ENCODE measurements at regions not wholly inside any gene's neighbourhood (a gene's known extent, or its start where the extent isn't known, plus 50 kb on each side); places are given as distances from the start of the nearest gene placed in this dataset.
A peak's percentile ranks its signal among the peaks of the same experiment; 100 is the strongest.

DNA sequence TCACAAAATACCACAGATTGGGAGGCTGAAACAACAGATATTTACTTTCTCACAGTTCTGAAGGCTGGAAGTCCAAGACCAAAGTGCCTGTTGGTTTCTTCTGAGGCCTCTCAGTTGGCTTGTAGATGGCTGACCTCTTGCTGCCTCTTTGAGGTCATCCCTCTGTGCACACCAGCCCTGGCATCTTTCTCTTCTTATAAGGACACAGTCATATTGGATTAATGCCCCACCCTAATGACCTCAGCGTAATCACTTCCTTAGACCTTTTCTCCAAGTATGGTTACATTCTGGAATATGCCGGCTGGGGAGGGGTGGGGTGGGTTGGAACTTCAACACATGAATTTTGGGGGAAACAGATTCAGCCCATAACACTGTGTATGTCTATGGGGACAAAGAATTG is 116.2 kb upstream of the LNX1 start:
- 90% methylated on average over 2 of the region's 2 CpGs for WGBS (ENCODE audit: insufficient coverage)
- no peaks in the 10 kb centered on the region for H3K27me3 ChIP-seq (replicated peaks in 2 of 5; ENCODE audit: control insufficient read depth in 4 of 5, insufficient read depth in 5 of 5, low read length in 4 of 5)
- no peak overlapping the region for H3K27ac ChIP-seq (ENCODE audit: insufficient read depth in 1 of 2, low read depth in 1 of 2, low read length in 2 of 2, poor library complexity in 1 of 2, severe bottlenecking in 2 of 2)
- no peaks in the 10 kb centered on the region for H3K9me3 ChIP-seq (ENCODE audit: control extremely low read depth in 1 of 5, control insufficient read depth in 4 of 5, insufficient read depth in 2 of 5, low read depth in 1 of 5, low read length in 4 of 5)
- no peak overlapping the region for H3K4me3 ChIP-seq (ENCODE audit: control insufficient read depth in 1 of 7, extremely low read depth in 1 of 7, insufficient read depth in 4 of 7, low read depth in 2 of 7, low read length in 6 of 7)
- peaks cover 2 to 15% (median 11%) of the 10 kb centered on the region in 4 experiments for H3K4me1 ChIP-seq (ENCODE audit: control extremely low read depth in 1 of 4, control insufficient read depth in 4 of 4, insufficient read depth in 4 of 4, low read length in 3 of 4)
- H3K36me3 ChIP-seq (ENCODE audit: control insufficient read depth in 4 of 4, insufficient read depth in 4 of 4, low read length in 3 of 4), result no peaks in the 10 kb centered on the region
- ChIA-PET POLR2A (no interaction called here), CTCF (interaction anchor here (0.6 to 3.5 kb wide), 11 partner anchors 8 to 526 kb away, joined by 3 to 24 read pairs (median 5); no protein-coding TSS in a partner anchor)
- DNase-seq, result no peak

DNA sequence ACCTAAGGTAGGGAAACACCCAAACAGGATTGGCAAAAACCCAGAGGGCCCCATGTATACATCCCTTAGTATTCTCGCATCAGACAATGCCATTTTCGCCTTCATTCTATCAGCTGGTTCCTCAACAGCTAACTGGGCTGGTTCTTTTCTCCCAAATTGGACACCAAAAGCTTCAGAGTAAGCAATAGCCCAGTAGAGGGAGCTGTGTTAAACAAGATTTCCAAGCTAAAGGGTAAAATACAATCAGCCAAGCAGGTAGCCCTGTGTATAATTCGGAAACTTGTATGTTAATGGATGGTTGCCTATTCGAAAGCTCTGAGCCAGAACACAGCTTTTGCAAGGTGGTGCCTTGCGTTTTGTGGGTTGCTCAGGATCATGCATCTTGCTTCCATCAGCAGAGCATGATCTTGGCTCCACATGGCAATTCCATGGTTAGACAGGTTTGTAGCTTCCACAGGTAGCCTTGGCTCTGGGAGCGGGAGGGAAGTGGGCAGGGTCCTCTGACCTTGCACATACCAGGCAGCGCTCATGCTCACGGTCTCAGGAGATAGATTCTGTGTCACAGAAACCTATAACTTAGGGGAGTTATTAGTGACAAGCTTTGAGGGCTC is 115.2 kb upstream of the LNX1 start:
- WGBS (ENCODE audit: insufficient coverage), result 68% methylated on average over 8 of the region's 8 CpGs
- H3K27me3 ChIP-seq (replicated peaks in 2 of 5; ENCODE audit: control insufficient read depth in 4 of 5, insufficient read depth in 5 of 5, low read length in 4 of 5), result no peaks in the 10 kb centered on the region

GRCh38 chr4:53705972-53706371 is 114.7 kb upstream of the LNX1 start:
- no peaks in the 10 kb centered on the region for H3K36me3 ChIP-seq (ENCODE audit: control insufficient read depth in 4 of 4, insufficient read depth in 4 of 4, low read length in 3 of 4)
- no peak overlapping the region for H3K4me3 ChIP-seq (ENCODE audit: control insufficient read depth in 1 of 7, extremely low read depth in 1 of 7, insufficient read depth in 4 of 7, low read depth in 2 of 7, low read length in 6 of 7)
- ChIA-PET POLR2A (no interaction called here), CTCF (interaction anchor here (0.9 to 3.5 kb wide), 11 partner anchors 8 to 528 kb away, joined by 3 to 24 read pairs (median 5); no protein-coding TSS in a partner anchor)
- H3K27me3 ChIP-seq (replicated peaks in 2 of 5; ENCODE audit: control insufficient read depth in 4 of 5, insufficient read depth in 5 of 5, low read length in 4 of 5), result no peaks in the 10 kb centered on the region
- 71% methylated on average over 4 of the region's 4 CpGs for WGBS (ENCODE audit: insufficient coverage)
- H3K27ac ChIP-seq (ENCODE audit: insufficient read depth in 1 of 2, low read depth in 1 of 2, low read length in 2 of 2, poor library complexity in 1 of 2, severe bottlenecking in 2 of 2), result no peak overlapping the region
- peaks cover 2 to 20% (median 14%) of the 10 kb centered on the region in 4 experiments for H3K4me1 ChIP-seq (ENCODE audit: control extremely low read depth in 1 of 4, control insufficient read depth in 4 of 4, insufficient read depth in 4 of 4, low read length in 3 of 4)
- DNase-seq, result no peak
- H3K9me3 ChIP-seq (ENCODE audit: control extremely low read depth in 1 of 5, control insufficient read depth in 4 of 5, insufficient read depth in 2 of 5, low read depth in 1 of 5, low read length in 4 of 5), result peaks cover 0 to 2% (median 0%) of the 10 kb centered on the region in 5 experiments

More for the DNA sequence above, 115.2 kb upstream of the LNX1 start:
- Histone ChIP-seq H3K4me1 (ENCODE audit: control extremely low read depth in 1 of 4, control insufficient read depth in 4 of 4, insufficient read depth in 4 of 4, low read length in 3 of 4) (peaks cover 2 to 20% (median 14%) of the 10 kb centered on the region in 4 experiments), H3K4me3 (ENCODE audit: control insufficient read depth in 1 of 7, extremely low read depth in 1 of 7, insufficient read depth in 4 of 7, low read depth in 2 of 7, low read length in 6 of 7) (no peak overlapping the region), H3K9me3 (ENCODE audit: control extremely low read depth in 1 of 5, control insufficient read depth in 4 of 5, insufficient read depth in 2 of 5, low read depth in 1 of 5, low read length in 4 of 5) (no peaks in the 10 kb centered on the region), H3K27ac (ENCODE audit: insufficient read depth in 1 of 2, low read depth in 1 of 2, low read length in 2 of 2, poor library complexity in 1 of 2, severe bottlenecking in 2 of 2) (no peak overlapping the region), H3K36me3 (ENCODE audit: control insufficient read depth in 4 of 4, insufficient read depth in 4 of 4, low read length in 3 of 4) (no peaks in the 10 kb centered on the region)
- DNase-seq, result peak; percentile 52 to 74 (median 68)
- POLR2A ChIA-PET, result no interaction called here
- CTCF ChIA-PET, result interaction anchor here (0.6 to 3.5 kb wide), 15 partner anchors 9 to 527 kb away, joined by 3 to 24 read pairs (median 5); no protein-coding TSS in a partner anchor

DNA sequence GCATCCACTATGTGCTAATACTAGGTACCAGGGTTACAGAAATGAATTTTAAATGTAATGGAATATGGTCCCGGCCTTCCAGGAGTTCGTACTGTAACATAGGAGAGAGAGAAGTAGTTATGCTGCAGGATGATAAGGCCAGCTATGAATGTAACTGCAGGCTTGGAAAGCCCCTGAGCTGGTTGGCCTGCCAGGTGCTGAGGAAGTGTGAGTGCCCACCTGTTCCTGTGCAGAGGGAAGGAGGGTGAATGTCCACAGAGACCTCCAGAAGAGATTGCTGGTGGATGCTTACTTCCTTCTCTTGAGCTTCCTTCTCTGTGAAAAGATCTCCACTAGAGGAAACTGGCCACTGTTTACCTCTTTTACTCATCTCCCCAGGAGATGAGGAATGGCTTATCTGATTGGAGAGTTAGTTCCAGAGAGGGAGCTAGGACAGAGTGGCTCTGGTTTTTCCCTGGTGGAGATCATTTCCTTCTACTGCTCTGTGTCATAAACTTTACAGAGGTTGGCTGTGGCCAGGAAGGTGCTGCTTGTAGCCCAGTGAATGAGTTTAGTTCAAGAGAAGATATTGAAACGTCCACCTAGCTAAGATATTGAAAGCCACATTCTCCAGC is 114.0 kb upstream of the LNX1 start:
- POLR2A ChIA-PET, result no interaction called here
- CTCF ChIA-PET, result interaction anchor here (0.9 to 3.5 kb wide), 6 partner anchors 10 to 528 kb away, joined by 3 to 24 read pairs (median 4); no protein-coding TSS in a partner anchor
- peaks cover 0 to 2% (median 0%) of the 10 kb centered on the region in 5 experiments for H3K9me3 ChIP-seq (ENCODE audit: control extremely low read depth in 1 of 5, control insufficient read depth in 4 of 5, insufficient read depth in 2 of 5, low read depth in 1 of 5, low read length in 4 of 5)
- H3K36me3 ChIP-seq (ENCODE audit: control insufficient read depth in 4 of 4, insufficient read depth in 4 of 4, low read length in 3 of 4), result no peaks in the 10 kb centered on the region
- H3K27me3 ChIP-seq (replicated peaks in 2 of 5; ENCODE audit: control insufficient read depth in 4 of 5, insufficient read depth in 5 of 5, low read length in 4 of 5), result no peaks in the 10 kb centered on the region
- peak in 2 of 3 donors; percentile 33 to 46 for DNase-seq
- H3K4me1 ChIP-seq (ENCODE audit: control extremely low read depth in 1 of 4, control insufficient read depth in 4 of 4, insufficient read depth in 4 of 4, low read length in 3 of 4), result peaks cover 2 to 20% (median 14%) of the 10 kb centered on the region in 4 experiments
- no peak overlapping the region for H3K4me3 ChIP-seq (ENCODE audit: control insufficient read depth in 1 of 7, extremely low read depth in 1 of 7, insufficient read depth in 4 of 7, low read depth in 2 of 7, low read length in 6 of 7)
- WGBS (ENCODE audit: insufficient coverage), result 96% methylated on average over 3 of the region's 3 CpGs
- no peak overlapping the region for H3K27ac ChIP-seq (ENCODE audit: insufficient read depth in 1 of 2, low read depth in 1 of 2, low read length in 2 of 2, poor library complexity in 1 of 2, severe bottlenecking in 2 of 2)

- H3K36me3 ChIP-seq (ENCODE audit: control insufficient read depth in 4 of 4, insufficient read depth in 4 of 4, low read length in 3 of 4), result no peaks in the 10 kb centered on the region
- POLR2A ChIA-PET, result no interaction called here
- peaks cover 0 to 2% (median 0%) of the 10 kb centered on the region in 5 experiments for H3K9me3 ChIP-seq (ENCODE audit: control extremely low read depth in 1 of 5, control insufficient read depth in 4 of 5, insufficient read depth in 2 of 5, low read depth in 1 of 5, low read length in 4 of 5)
- H3K4me3 ChIP-seq (ENCODE audit: control insufficient read depth in 1 of 7, extremely low read depth in 1 of 7, insufficient read depth in 4 of 7, low read depth in 2 of 7, low read length in 6 of 7), result no peak overlapping the region
- H3K4me1 ChIP-seq (ENCODE audit: control extremely low read depth in 1 of 4, control insufficient read depth in 4 of 4, insufficient read depth in 4 of 4, low read length in 3 of 4), result peaks cover 2 to 20% (median 15%) of the 10 kb centered on the region in 4 experiments
- H3K27me3 ChIP-seq (replicated peaks in 2 of 5; ENCODE audit: control insufficient read depth in 4 of 5, insufficient read depth in 5 of 5, low read length in 4 of 5), result no peaks in the 10 kb centered on the region
- no peak overlapping the region for H3K27ac ChIP-seq (ENCODE audit: insufficient read depth in 1 of 2, low read depth in 1 of 2, low read length in 2 of 2, poor library complexity in 1 of 2, severe bottlenecking in 2 of 2)
- no peak for DNase-seq
- WGBS (ENCODE audit: insufficient coverage), result 80% methylated on average over 2 of the region's 2 CpGs
- CTCF ChIA-PET, result interaction anchor here (1.3 to 3.5 kb wide), 5 partner anchors 9 to 529 kb away, joined by 3 to 24 read pairs (median 6); no protein-coding TSS in a partner anchor
Measured at GRCh38 chr4:53704329-53704728, 113.0 kb upstream of the LNX1 start.

DNA sequence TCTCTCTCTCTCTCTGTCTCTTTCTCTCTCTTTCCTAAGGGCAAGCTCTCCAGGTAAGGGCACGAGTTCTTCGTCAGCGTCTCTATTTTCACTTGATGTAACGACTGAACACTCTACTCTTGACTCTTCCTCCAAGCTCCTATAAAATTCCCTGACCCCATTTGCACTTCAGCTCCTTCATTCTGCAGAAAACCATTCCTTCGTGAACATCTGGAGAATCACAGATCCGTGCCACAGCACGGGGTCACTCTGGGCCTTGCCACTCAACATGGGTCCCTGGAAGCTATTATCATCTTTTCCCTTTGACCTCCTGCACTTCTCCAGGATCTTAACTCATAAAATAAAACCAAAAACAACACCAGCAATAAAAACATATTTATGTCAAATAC is 112.0 kb upstream of the LNX1 start:
- H3K4me3 ChIP-seq (ENCODE audit: control insufficient read depth in 1 of 7, extremely low read depth in 1 of 7, insufficient read depth in 4 of 7, low read depth in 2 of 7, low read length in 6 of 7), result peak overlapping the region in 4 of 7 experiments; percentile 13 to 70 (median 54)
- WGBS (ENCODE audit: insufficient coverage), result 40% methylated on average over 7 of the region's 7 CpGs
- CTCF ChIA-PET, result interaction anchor here (0.8 to 2.0 kb wide), 7 partner anchors 9 to 531 kb away, joined by 3 to 10 read pairs (median 4); no protein-coding TSS in a partner anchor
- DNase-seq, result no peak
- H3K36me3 ChIP-seq (ENCODE audit: control insufficient read depth in 4 of 4, insufficient read depth in 4 of 4, low read length in 3 of 4), result no peaks in the 10 kb centered on the region
- H3K27ac ChIP-seq (ENCODE audit: insufficient read depth in 1 of 2, low read depth in 1 of 2, low read length in 2 of 2, poor library complexity in 1 of 2, severe bottlenecking in 2 of 2), result no peak overlapping the region
- H3K27me3 ChIP-seq (replicated peaks in 2 of 5; ENCODE audit: control insufficient read depth in 4 of 5, insufficient read depth in 5 of 5, low read length in 4 of 5), result no peaks in the 10 kb centered on the region
- POLR2A ChIA-PET, result interaction anchor here (0.8 kb wide), 1 partner anchor 13 kb away, joined by 3 read pairs; no protein-coding TSS in a partner anchor
- H3K4me1 ChIP-seq (ENCODE audit: control extremely low read depth in 1 of 4, control insufficient read depth in 4 of 4, insufficient read depth in 4 of 4, low read length in 3 of 4), result peaks cover 2 to 20% (median 15%) of the 10 kb centered on the region in 4 experiments
- H3K9me3 ChIP-seq (ENCODE audit: control extremely low read depth in 1 of 5, control insufficient read depth in 4 of 5, insufficient read depth in 2 of 5, low read depth in 1 of 5, low read length in 4 of 5), result peaks cover 0 to 2% (median 0%) of the 10 kb centered on the region in 5 experiments

Data from common myeloid progenitor, CD34-positive (primary cell).